ENCODE measurements at regions not wholly inside any gene's neighbourhood (a gene's known extent, or its start where the extent isn't known, plus 50 kb on each side); places are given as distances from the start of the nearest gene placed in this dataset.

- H3K4me1 ChIP-seq: peaks cover 6 to 29% (median 7%) of the 10 kb centered on the region in 3 donors
- H3K27me3 ChIP-seq: no peaks in the 10 kb centered on the region
- ATAC-seq: peak; percentile 24 to 54 (median 40)
- H3K4me3 ChIP-seq: no peak overlapping the region
- no peak for FAIRE-seq
- H3K27ac ChIP-seq: peak overlapping the region in 1 of 4 donors; percentile 20
- DNase-seq: no peak
- 97 to 100% methylated on average over 1 of the region's 1 CpG for WGBS, 2 donors
- H3K9me3 ChIP-seq: no peaks in the 10 kb centered on the region
- no peak for TF ChIP-seq CTCF (IDR thresholded peaks at IDR 0.05)
- intact Hi-C loops (cut with DNase I): no loop called here
- no peaks in the 10 kb centered on the region for H3K36me3 ChIP-seq
Measured at GRCh38 chr6:119446115-119446554, 96.6 kb upstream of the MAN1A1 start.

- ATAC-seq (no peak), FAIRE-seq (no peak), DNase-seq (no peak)
- WGBS, 2 donors: 97 to 99% methylated on average over 4 of the region's 4 CpGs
- intact Hi-C loops (cut with DNase I): no loop called here
- H3K27me3 ChIP-seq: no peaks in the 10 kb centered on the region
- no peak for TF ChIP-seq CTCF (IDR thresholded peaks at IDR 0.05)
- no peaks in the 10 kb centered on the region for H3K9me3 ChIP-seq
- H3K27ac ChIP-seq: no peak overlapping the region
- H3K4me1 ChIP-seq: peaks cover 6 to 29% (median 7%) of the 10 kb centered on the region in 3 donors
- no peak overlapping the region for H3K4me3 ChIP-seq
- H3K36me3 ChIP-seq: no peaks in the 10 kb centered on the region
Measured at GRCh38 chr6:119445666-119446065, 96.1 kb upstream of the MAN1A1 start.

GRCh38 chr6:119444642-119445557 lies 95.3 kb upstream of the MAN1A1 start:
- no peak for DNase-seq
- Histone ChIP-seq H3K27me3 (no peaks in the 10 kb centered on the region), H3K4me3 (no peak overlapping the region), H3K4me1 (peaks cover 6 to 29% (median 7%) of the 10 kb centered on the region in 3 donors), H3K36me3 (no peaks in the 10 kb centered on the region), H3K9me3 (no peaks in the 10 kb centered on the region), H3K27ac (no peak overlapping the region)
- WGBS, 2 donors: 70 to 97% methylated on average over 4 of the region's 4 CpGs
- no peak for TF ChIP-seq CTCF (IDR thresholded peaks at IDR 0.05)
- no peak for ATAC-seq
- no peak for FAIRE-seq
- intact Hi-C loops (cut with DNase I): no loop called here

- 84 to 90% methylated on average over 7 of the region's 7 CpGs for WGBS, 2 donors
Measured at GRCh38 chr6:119443993-119444641, 94.6 kb upstream of the MAN1A1 start.

More at GRCh38 chr6:119443993-119444641, 94.6 kb upstream of the MAN1A1 start:
- Histone ChIP-seq H3K36me3 (no peaks in the 10 kb centered on the region), H3K4me1 (peaks cover 6 to 29% (median 7%) of the 10 kb centered on the region in 3 donors), H3K4me3 (no peak overlapping the region), H3K27me3 (no peaks in the 10 kb centered on the region), H3K27ac (no peak overlapping the region), H3K9me3 (no peaks in the 10 kb centered on the region)
- intact Hi-C loops (cut with DNase I): no loop called here
- no peak for TF ChIP-seq CTCF (IDR thresholded peaks at IDR 0.05)
- ATAC-seq (peak in 1 of 4 donors; percentile 34), DNase-seq (no peak), FAIRE-seq (no peak)
